Sigmoid colon (tissue), 6 donors: ENCODE measurements at regions not wholly inside any gene's neighbourhood (a gene's known extent, or its start where the extent isn't known, plus 50 kb on each side); places are given as distances from the start of the nearest gene placed in this dataset.

Source experiments
- DNase-seq: peaks from one replicate; pipeline ENCODE4 v3.0.0-alpha.2; 2019
- H3K27ac ChIP-seq, 4 donors: fragments of 200-600 bp; sonication (generic); one replicate each; pipeline ENCODE4 v1.5.1; 2016 to 2019; ENCODE audit warnings: mild to moderate bottlenecking in 1 of 4
- H3K27me3 ChIP-seq, 3 donors: fragments of 200-600 bp; sonication (generic); one replicate each; pipeline ENCODE4 v1.5.1; 2019; ENCODE audit warnings: mild to moderate bottlenecking in 1 of 3
- H3K36me3 ChIP-seq, 4 donors: fragments of 200-600 bp; sonication (generic); one replicate each; pipeline ENCODE4 v1.5.1; 2016 to 2019
- H3K4me1 ChIP-seq, 4 donors: fragments of 200-600 bp; sonication (generic); one replicate each; pipeline ENCODE4 v1.5.1; 2017 to 2019
- H3K4me3 ChIP-seq, 4 donors: fragments of 200-600 bp; sonication (generic); one replicate each; pipeline ENCODE4 v1.5.1; 2017 to 2019; ENCODE audit warnings: mild to moderate bottlenecking in 2 of 4, moderate library complexity in 1 of 4
- H3K9me3 ChIP-seq, 4 donors: fragments of 200-600 bp in 3 of 4; sonication (generic) in 3 of 4; one replicate each; pipeline versions ENCODE4 v1.5.1 to v1.6.1; 2013 to 2019
- CTCF ChIP-seq, 4 experiments: fragments of 450-650 bp in 3 of 4; fragments of 200-600 bp in 1 of 4; IDR thresholded peaks; one replicate each; pipeline ENCODE4 v1.5.1; 2016 to 2019; ENCODE audit warnings: antibody characterized with exemption in 4 of 4, mild to moderate bottlenecking in 3 of 4, moderate library complexity in 2 of 4
- EP300 ChIP-seq, 4 donors: sonication (generic); formaldehyde crosslinking; IDR thresholded peaks; one replicate each; pipeline ENCODE4 v1.6.1; 2017; ENCODE audit warnings: antibody characterized with exemption in 4 of 4
- POLR2A ChIP-seq, 2 donors: fragments of 450-650 bp; IDR thresholded peaks; one replicate each; pipeline ENCODE4 v1.6.1; 2016; ENCODE audit warnings: antibody characterized with exemption in 2 of 2, mild to moderate bottlenecking in 2 of 2, moderate library complexity in 2 of 2
- POLR2AphosphoS5 ChIP-seq, 4 donors: sonication (generic); formaldehyde crosslinking; IDR thresholded peaks; one replicate each; pipeline ENCODE4 v1.6.1; 2017; ENCODE audit warnings: antibody characterized with exemption in 4 of 4
- WGBS, 2 donors: extraction: QIAGEN DNeasy Blood & Tissue Kit; methylation state at CpG; one replicate each; pipeline ENCODE4 v1.1.7; 2013; 5-methylcytosine and 5-hydroxymethylcytosine counted together
- intact Hi-C: fragments of 100-400 bp; cut with DNase I; formaldehyde crosslinking; loops from one replicate; pipeline ENCODE4 v1.15.1; 2023
- donor health status: healthy with polysubstance abuse.
- donor health status: healthy.

- Histone ChIP-seq H3K9me3 (peaks cover 0 to 4% (median 1%) of the 10 kb centered on the region in 4 donors), H3K27ac (no peak overlapping the region), H3K36me3 (no peaks in the 10 kb centered on the region), H3K4me1 (peaks cover 0 to 24% (median 6%) of the 10 kb centered on the region in 4 donors), H3K27me3 (no peaks in the 10 kb centered on the region), H3K4me3 (no peak overlapping the region)
- DNase-seq = no peak
- TF ChIP-seq CTCF (IDR thresholded peaks at IDR 0.05) (no peak), POLR2A (IDR thresholded peaks at IDR 0.05) (no peak), POLR2AphosphoS5 (IDR thresholded peaks at IDR 0.05) (no peak), EP300 (IDR thresholded peaks at IDR 0.05) (no peak)
- intact Hi-C loops = loop anchor here (5.0 kb wide), 1 partner anchor 36 kb away; no protein-coding TSS in a partner anchor
- 58 to 75% methylated on average over 4 of the region's 4 CpGs for WGBS, 2 donors
Measured at GRCh38 chr1:201773764-201774163, 55.2 kb upstream of the IPO9 start.

- Histone ChIP-seq H3K27ac (no peak overlapping the region), H3K4me3 (no peak overlapping the region), H3K27me3 (no peaks in the 10 kb centered on the region), H3K36me3 (no peaks in the 10 kb centered on the region), H3K4me1 (peaks cover 0 to 20% (median 6%) of the 10 kb centered on the region in 4 donors), H3K9me3 (peaks cover 0 to 4% (median 1%) of the 10 kb centered on the region in 4 donors)
- 68 to 78% methylated on average over 4 of the region's 4 CpGs for WGBS, 2 donors
- TF ChIP-seq POLR2AphosphoS5 (IDR thresholded peaks at IDR 0.05) (no peak), CTCF (IDR thresholded peaks at IDR 0.05) (no peak), POLR2A (IDR thresholded peaks at IDR 0.05) (no peak), EP300 (IDR thresholded peaks at IDR 0.05) (no peak)
- intact Hi-C loops = loop anchor here (5.0 kb wide), 1 partner anchor 37 kb away; no protein-coding TSS in a partner anchor
- DNase-seq = no peak
Measured at GRCh38 chr1:201774224-201774982, 54.6 kb upstream of the IPO9 start.

- H3K36me3 ChIP-seq = no peaks in the 10 kb centered on the region
- 89 to 100% methylated on average over 1 of the region's 1 CpG for WGBS, 2 donors
- H3K9me3 ChIP-seq = peaks cover 0 to 4% (median 1%) of the 10 kb centered on the region in 4 donors
- no peak overlapping the region for H3K27ac ChIP-seq
- peaks cover 0 to 15% (median 4%) of the 10 kb centered on the region in 4 donors for H3K4me1 ChIP-seq
- H3K27me3 ChIP-seq = no peaks in the 10 kb centered on the region
- no peak overlapping the region for H3K4me3 ChIP-seq
- no peak for TF ChIP-seq POLR2AphosphoS5 (IDR thresholded peaks at IDR 0.05)
- TF ChIP-seq CTCF (IDR thresholded peaks at IDR 0.05) = no peak
- no peak for TF ChIP-seq EP300 (IDR thresholded peaks at IDR 0.05)
- no peak for TF ChIP-seq POLR2A (IDR thresholded peaks at IDR 0.05)
- DNase-seq = no peak
- intact Hi-C loops = loop anchor here (5.0 kb wide), 1 partner anchor 38 kb away; no protein-coding TSS in a partner anchor
Measured at GRCh38 chr1:201774983-201775344, 54.0 kb upstream of the IPO9 start.

- intact Hi-C loops = no loop called here
- WGBS, 2 donors = 90 to 92% methylated on average over 3 of the region's 3 CpGs
- Histone ChIP-seq H3K27me3 (no peaks in the 10 kb centered on the region), H3K4me3 (no peak overlapping the region), H3K36me3 (peaks cover 0 to 3% (median under 1%) of the 10 kb centered on the region in 4 donors), H3K4me1 (peaks cover 0 to 11% (median 3%) of the 10 kb centered on the region in 4 donors), H3K9me3 (peaks cover 0 to 4% (median 1%) of the 10 kb centered on the region in 4 donors), H3K27ac (no peak overlapping the region)
- TF ChIP-seq EP300 (IDR thresholded peaks at IDR 0.05) (no peak), POLR2AphosphoS5 (IDR thresholded peaks at IDR 0.05) (no peak), POLR2A (IDR thresholded peaks at IDR 0.05) (no peak), CTCF (IDR thresholded peaks at IDR 0.05) (no peak)
- DNase-seq = no peak
Measured at GRCh38 chr1:201775380-201775779, 53.6 kb upstream of the IPO9 start.
